ENCODE measurements at regions not wholly inside any gene's neighbourhood (a gene's known extent, or its start where the extent isn't known, plus 50 kb on each side); places are given as distances from the start of the nearest gene placed in this dataset.

DNA sequence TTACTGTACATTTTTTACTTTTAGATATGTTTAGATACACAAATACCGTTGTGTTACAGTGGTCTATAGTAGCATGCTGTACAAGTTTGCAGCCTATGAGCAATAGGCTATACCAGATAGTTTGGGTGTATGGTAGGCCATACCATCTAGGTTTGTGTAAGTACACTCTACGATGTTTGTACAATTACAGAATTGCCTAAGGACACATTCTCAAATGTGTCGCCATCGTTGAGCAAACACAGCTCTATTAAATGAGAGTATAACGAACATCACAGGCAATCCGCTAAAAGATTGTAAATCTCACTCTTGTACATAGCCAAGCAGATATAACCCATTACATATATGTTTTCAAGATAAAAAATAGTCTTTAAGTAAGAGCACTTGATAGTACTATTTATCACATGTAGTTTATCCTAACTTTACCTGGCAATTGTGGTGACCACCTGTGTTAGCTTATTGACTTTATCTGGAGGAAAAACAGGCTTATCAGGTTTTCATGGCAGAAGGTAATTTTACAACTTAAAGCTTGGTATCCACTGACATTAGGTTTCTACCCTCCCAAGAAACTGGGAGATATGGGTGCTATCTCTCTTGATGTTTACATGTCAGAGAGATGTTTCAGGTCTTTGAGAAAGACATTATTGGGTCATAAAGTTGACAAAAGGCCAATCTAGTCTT is 898.7 kb downstream of the NSUN3 start (continued):
- TF ChIP-seq, protein P1, sequence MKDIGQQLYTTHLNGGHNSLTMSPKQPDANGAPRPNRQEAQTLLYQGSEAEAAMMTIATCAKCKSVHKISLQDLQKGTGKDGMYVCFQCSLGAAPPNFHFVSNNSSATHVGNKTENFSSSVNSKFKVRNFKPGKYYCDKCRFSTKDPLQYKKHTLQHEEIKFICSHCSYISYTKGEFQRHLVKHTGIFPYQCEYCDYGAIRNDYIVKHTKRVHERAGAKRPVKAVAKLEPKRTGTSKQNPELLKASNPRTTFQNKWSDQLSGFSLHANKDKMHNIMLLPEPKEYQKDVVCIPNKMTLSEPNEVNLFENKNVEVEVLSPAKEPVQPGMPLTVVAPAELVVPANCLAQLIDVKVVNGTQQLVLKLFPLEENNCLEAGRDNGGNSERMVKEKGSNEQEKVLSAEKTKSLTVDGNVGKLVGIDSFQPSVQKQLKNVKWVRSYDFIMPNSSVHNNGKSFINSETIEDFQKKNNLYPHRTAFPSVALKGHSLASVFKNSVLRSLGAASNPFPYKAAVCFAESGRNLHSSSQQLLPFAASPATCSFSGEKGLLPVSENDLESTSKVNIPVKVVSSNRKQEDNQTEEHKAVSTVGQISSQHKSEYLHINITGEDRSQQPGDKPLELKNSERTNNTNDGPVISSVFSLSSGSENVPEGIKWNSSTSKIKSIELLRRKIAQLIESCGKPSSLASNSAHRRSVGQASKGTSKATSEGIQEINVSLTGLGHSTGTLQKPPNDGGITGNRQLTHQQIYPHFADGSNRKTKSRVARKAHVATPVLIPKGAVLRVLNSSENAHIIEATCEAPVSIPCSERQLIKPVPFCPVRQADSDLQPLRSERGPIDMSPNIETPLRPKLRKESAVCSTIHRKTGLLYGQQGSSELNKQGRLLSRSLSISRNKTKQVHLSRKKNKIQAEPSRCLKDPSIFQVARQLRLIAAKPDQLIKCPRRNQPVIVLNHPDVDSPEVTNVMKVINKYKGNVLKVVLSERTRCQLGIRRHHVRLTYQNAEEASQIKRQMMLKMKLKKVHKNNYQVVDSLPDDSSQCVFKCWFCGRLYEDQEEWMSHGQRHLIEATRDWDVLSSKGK (CRISPR knock-in tag; IDR thresholded peaks at IDR 0.05), result no peak
- no peak for TF ChIP-seq ZNF175 (CRISPR knock-in tag; IDR thresholded peaks at IDR 0.05; ENCODE audit: low read depth)
- TF ChIP-seq FOXK1 (CRISPR knock-in tag; IDR thresholded peaks at IDR 0.05; ENCODE audit: borderline replicate concordance), result no peak
- no peak for TF ChIP-seq RFX7 (CRISPR knock-in tag; IDR thresholded peaks at IDR 0.05)
- TF ChIP-seq HCFC1 (IDR thresholded peaks at IDR 0.05; ENCODE audit: low read depth, low read length), result no peak
- no peak for TF ChIP-seq ZNF239 (CRISPR knock-in tag; IDR thresholded peaks at IDR 0.05)
- no peak for TF ChIP-seq BRF1 (IDR thresholded peaks at IDR 0.05; ENCODE audit: borderline replicate concordance, extremely low read depth, insufficient read length)

Data from K562 (cell line).